H1 (cell line): ENCODE measurements at regions not wholly inside any gene's neighbourhood (a gene's known extent, or its start where the extent isn't known, plus 50 kb on each side); places are given as distances from the start of the nearest gene placed in this dataset.

ENCODE experiments used
- CTCF ChIA-PET: fragments of 300-600 bp; sonication (Branson Sonifier 250); formaldehyde crosslinking; loops from one replicate; lab custom pipeline; 2021; ENCODE audit not compliant: partially characterized antibody; lab: Charles Lee
- POLR2A ChIA-PET: fragments of 300-600 bp; sonication (Branson Sonifier 250); formaldehyde crosslinking; loops from one replicate; lab custom pipeline; 2021; ENCODE audit warnings: inconsistent platforms; ENCODE audit not compliant: partially characterized antibody; lab: Charles Lee
- DNase-seq, 2 experiments: peaks; one replicate each; pipeline versions ENCODE4 v3.0.0 to v3.0.0-alpha.2; 2010 to 2022; ENCODE audit warnings: low spot score in 2 of 2, low read depth in 1 of 2, mixed read lengths in 1 of 2
- FAIRE-seq: peaks from 2 replicates; lab custom pipeline; 2011; peaks lifted over from hg19 to GRCh38; lab: Jason Lieb, UNC
- H2AFZ ChIP-seq: 2 replicates; pipeline ENCODE4 v1.8.1; 2012; ENCODE audit warnings: low read length, inconsistent platforms
- H2AK5ac ChIP-seq: 2 replicates; pipeline ENCODE4 v1.6.1; 2013; ENCODE audit warnings: low read depth, low read length
- H2BK120ac ChIP-seq: replicated peaks from 2 replicates; pipeline ENCODE3; 2013; ENCODE audit warnings: low read depth, low read length, inconsistent platforms
- H2BK12ac ChIP-seq: 2 replicates; pipeline ENCODE4 v1.6.1; 2013; ENCODE audit warnings: low read depth, low read length
- H2BK15ac ChIP-seq: 2 replicates; pipeline ENCODE4 v1.6.1; 2013; ENCODE audit warnings: low read length
- H2BK20ac ChIP-seq: 2 replicates; pipeline ENCODE4 v1.6.1; 2013; ENCODE audit warnings: low read length
- H2BK5ac ChIP-seq: 2 replicates; pipeline ENCODE4 v1.6.1; 2013; ENCODE audit warnings: low read depth, low read length
- H3K14ac ChIP-seq: 2 replicates; pipeline ENCODE4 v1.6.1; 2013; ENCODE audit warnings: inconsistent platforms; ENCODE audit not compliant: insufficient read length
- H3K18ac ChIP-seq: 2 replicates; pipeline ENCODE4 v1.6.1; 2013; ENCODE audit warnings: low read length; ENCODE audit errors: extremely low read depth
- H3K23ac ChIP-seq: 2 replicates; pipeline ENCODE4 v1.6.1; 2013; ENCODE audit warnings: inconsistent platforms; ENCODE audit not compliant: insufficient read length
- H3K23me2 ChIP-seq: 2 replicates; pipeline ENCODE4 v1.6.1; 2013; ENCODE audit warnings: low read depth, low read length
- H3K27ac ChIP-seq: 2 replicates; pipeline ENCODE4 v1.6.1; 2011; ENCODE audit warnings: low read depth, low read length, inconsistent platforms
- H3K27me3 ChIP-seq, 4 experiments: replicated peaks in 1 of 4; 1 replicate in 1 of 4; 2 replicates in 3 of 4; pipeline versions ENCODE4 v1.6.1 to v1.8.1; 2011 to 2013; ENCODE audit warnings: low read length in 3 of 4, mild to moderate bottlenecking in 3 of 4, inconsistent platforms in 2 of 4, mixed read lengths in 2 of 4, moderate library complexity in 1 of 4; ENCODE audit not compliant: control insufficient read depth in 3 of 4, insufficient read depth in 3 of 4; ENCODE audit errors: extremely low read depth in 1 of 4
- H3K36me3 ChIP-seq, 4 experiments: 2 replicates each; pipeline versions ENCODE4 v1.6.1 to v1.8.1; 2011 to 2013; ENCODE audit warnings: mild to moderate bottlenecking in 4 of 4, low read length in 3 of 4, moderate library complexity in 2 of 4, control low read depth in 1 of 4, inconsistent platforms in 1 of 4; ENCODE audit not compliant: insufficient read depth in 4 of 4, control insufficient read depth in 2 of 4
- H3K4ac ChIP-seq: replicated peaks from 2 replicates; pipeline ENCODE3; 2013; ENCODE audit warnings: low read length, low read depth, mixed read lengths, inconsistent platforms; ENCODE audit not compliant: insufficient read length
- H3K4me1 ChIP-seq, 4 experiments: replicated peaks in 1 of 4; 1 replicate in 1 of 4; 2 replicates in 3 of 4; pipeline versions ENCODE4 v1.6.1 to v1.8.1; 2011 to 2013; ENCODE audit warnings: low read length in 3 of 4, inconsistent platforms in 2 of 4, mixed read lengths in 1 of 4; ENCODE audit not compliant: insufficient read depth in 4 of 4, control insufficient read depth in 3 of 4
- H3K4me2 ChIP-seq, 2 experiments: 2 replicates each; pipeline versions ENCODE4 v1.6.1 to v1.8.1; 2011 to 2013; ENCODE audit warnings: low read depth in 2 of 2, low read length in 2 of 2, control low read depth in 1 of 2, inconsistent platforms in 1 of 2, mild to moderate bottlenecking in 1 of 2; ENCODE audit not compliant: insufficient read depth in 1 of 2
- H3K4me3 ChIP-seq, 4 experiments: fragments of 200-600, 300-600 bp in 1 of 4; sonication (generic), shearing (Covaris generic), sonication (Bioruptor Twin) in 1 of 4; 2 replicates each; pipeline versions ENCODE4 v1.5.1 to v1.8.1; 2011 to 2016; ENCODE audit warnings: low read length in 4 of 4, low read depth in 3 of 4, control low read depth in 2 of 4, inconsistent platforms in 2 of 4, mild to moderate bottlenecking in 2 of 4, mixed read lengths in 1 of 4, moderate library complexity in 1 of 4; ENCODE audit not compliant: insufficient read depth in 2 of 4; ENCODE audit errors: extremely low read depth in 1 of 4
- H3K56ac ChIP-seq: replicated peaks from 2 replicates; pipeline ENCODE3; 2013; ENCODE audit warnings: low read depth, mild to moderate bottlenecking, mixed read lengths, low read length, inconsistent platforms; ENCODE audit not compliant: insufficient read length
- H3K79me1 ChIP-seq: 2 replicates; pipeline ENCODE4 v1.6.1; 2013; ENCODE audit warnings: low read depth, low read length, control low read depth
- H3K79me2 ChIP-seq, 2 experiments: 2 replicates each; pipeline versions ENCODE4 v1.6.1 to v1.8.1; 2012 to 2013; ENCODE audit warnings: low read length in 2 of 2, mild to moderate bottlenecking in 2 of 2, inconsistent platforms in 1 of 2; ENCODE audit not compliant: insufficient read depth in 2 of 2, control insufficient read depth in 1 of 2
- H3K9ac ChIP-seq, 4 experiments: replicated peaks in 1 of 4; 1 replicate in 1 of 4; 2 replicates in 3 of 4; pipeline versions ENCODE4 v1.6.1 to v1.8.1; 2011 to 2013; ENCODE audit warnings: low read depth in 3 of 4, low read length in 3 of 4, control low read depth in 2 of 4, mild to moderate bottlenecking in 2 of 4, moderate library complexity in 2 of 4, inconsistent platforms in 1 of 4; ENCODE audit errors: extremely low read depth in 1 of 4
- H3K9me3 ChIP-seq, 2 experiments: 2 replicates each; pipeline versions ENCODE4 v1.6.1 to v1.8.1; 2012 to 2013; ENCODE audit warnings: mild to moderate bottlenecking in 2 of 2, moderate library complexity in 2 of 2, control low read depth in 1 of 2, inconsistent platforms in 1 of 2, low read depth in 1 of 2, low read length in 1 of 2, mixed read lengths in 1 of 2; ENCODE audit not compliant: insufficient read depth in 2 of 2
- H4K20me1 ChIP-seq, 2 experiments: replicated peaks in 1 of 2; 2 replicates each; pipeline versions ENCODE3 to v1.8.1; 2011 to 2013; ENCODE audit warnings: inconsistent platforms in 2 of 2, low read length in 2 of 2, mild to moderate bottlenecking in 1 of 2; ENCODE audit not compliant: insufficient read depth in 2 of 2, control insufficient read depth in 1 of 2
- H4K5ac ChIP-seq: 2 replicates; pipeline ENCODE4 v1.6.1; 2013; ENCODE audit warnings: low read length, low read depth, mixed read lengths, inconsistent platforms; ENCODE audit not compliant: insufficient read length
- H4K8ac ChIP-seq: 2 replicates; pipeline ENCODE4 v1.8.0; 2013; ENCODE audit warnings: mild to moderate bottlenecking, moderate library complexity, low read length, inconsistent platforms; ENCODE audit not compliant: insufficient read depth; ENCODE audit errors: extremely low read depth
- H4K91ac ChIP-seq: replicated peaks from 2 replicates; pipeline ENCODE3; 2013; ENCODE audit warnings: low read length, mixed read lengths, inconsistent platforms; ENCODE audit not compliant: insufficient read length
- ASH2L ChIP-seq: fragments of 200-600, 300-600 bp; sonication (generic); IDR thresholded peaks from one replicate; pipeline ENCODE4 v1.7.1; 2017; ENCODE audit warnings: low read length
- CHD2 ChIP-seq: IDR thresholded peaks from 2 replicates; pipeline ENCODE4 v1.6.1; 2012; ENCODE audit warnings: low read length, improper control_type of control experiment
- KDM5A ChIP-seq: fragments of 200-600 bp; IDR thresholded peaks from 2 replicates; pipeline ENCODE4 v1.7.1; 2012; ENCODE audit warnings: mild to moderate bottlenecking, low read length, inconsistent platforms, mixed read lengths
- POLR2A ChIP-seq, 2 experiments: IDR thresholded peaks; 1 replicate in 1 of 2; 2 replicates in 1 of 2; pipeline ENCODE4 v1.6.1; 2011; ENCODE audit warnings: low read depth in 2 of 2, low read length in 2 of 2, mild to moderate bottlenecking in 2 of 2; ENCODE audit errors: control extremely low read depth in 1 of 2
- POU5F1 ChIP-seq: IDR thresholded peaks from 2 replicates; pipeline ENCODE4 v1.6.1; 2011; ENCODE audit warnings: low read depth, mild to moderate bottlenecking, low read length, moderate library complexity
- RAD21 ChIP-seq, 2 experiments: IDR thresholded peaks in 1 of 2; conservative IDR thresholded peaks in 1 of 2; 2 replicates each; pipeline ENCODE4 v1.6.1; 2011; ENCODE audit warnings: low read depth in 2 of 2, low read length in 2 of 2, improper control_type of control experiment in 1 of 2, inconsistent platforms in 1 of 2, mild to moderate bottlenecking in 1 of 2, moderate library complexity in 1 of 2
- SIRT6 ChIP-seq: IDR thresholded peaks from one replicate; pipeline ENCODE4 v1.7.1; 2012; ENCODE audit warnings: low read length, inconsistent platforms
- SIX5 ChIP-seq: IDR thresholded peaks from 2 replicates; pipeline ENCODE4 v1.6.1; 2011; ENCODE audit warnings: mild to moderate bottlenecking, low read depth, low read length
- SP2 ChIP-seq: IDR thresholded peaks from 2 replicates; pipeline ENCODE4 v1.6.1; 2012; ENCODE audit warnings: mild to moderate bottlenecking, low read length, inconsistent platforms
- TAF7 ChIP-seq: optimal IDR thresholded peaks from 2 replicates; pipeline ENCODE3; 2011; ENCODE audit warnings: low read depth, mild to moderate bottlenecking, inconsistent platforms, low read length, moderate library complexity, borderline replicate concordance
- WGBS, 2 experiments: shearing (Covaris generic) in 1 of 2; methylation state at CpG; one replicate each; pipeline versions ENCODE4 v1.1.6 to v1.1.7; 2013 to 2015; ENCODE audit warnings: low lambda C conversion rate in 2 of 2, mixed read lengths in 2 of 2, inconsistent platforms in 1 of 2, low coverage in 1 of 2, missing lambda C conversion rate in 1 of 2; ENCODE audit not compliant: insufficient replicate concordance in 2 of 2, insufficient coverage in 1 of 2, insufficient read length in 1 of 2; ENCODE audit errors: extremely low coverage in 1 of 2, missing lambda C conversion rate in 1 of 2; 5-methylcytosine and 5-hydroxymethylcytosine counted together
- TF ChIP-seq, protein P1 (sequence below), 3 experiments: IDR thresholded peaks; 1 replicate in 2 of 3; 2 replicates in 1 of 3; pipeline versions ENCODE4 v1.5.1 to v1.6.1; 2011; ENCODE audit warnings: low read length in 3 of 3, mild to moderate bottlenecking in 3 of 3, inconsistent platforms in 2 of 3, low read depth in 1 of 3, moderate library complexity in 1 of 3; ENCODE audit not compliant: insufficient read depth in 1 of 3; ENCODE audit errors: control extremely low read depth in 1 of 3

DNA sequence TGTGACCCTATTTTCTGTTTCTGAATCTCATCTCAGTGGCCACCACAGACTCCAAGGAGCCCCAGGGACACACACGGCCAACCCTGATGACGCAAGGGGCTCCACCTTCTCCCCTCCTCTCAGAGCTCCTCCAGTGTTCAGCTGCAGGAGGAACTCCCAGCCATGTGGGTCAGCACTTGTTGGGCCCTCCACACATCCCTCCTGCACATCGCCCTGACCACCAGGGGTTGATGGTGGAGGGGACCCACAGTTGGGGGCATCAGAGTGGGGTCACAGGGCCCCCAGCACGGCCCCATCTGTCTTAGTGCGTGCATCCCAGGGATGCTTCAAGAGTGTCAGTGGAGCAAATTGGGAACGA lies 499.6 kb downstream of the BRD1 start:
- Histone ChIP-seq H4K5ac (no peak overlapping the region), H2BK20ac (no peak overlapping the region), H3K27ac (no peak overlapping the region), H3K79me1 (no peaks in the 10 kb centered on the region), H3K79me2 (no peaks in the 10 kb centered on the region), H3K56ac (no peak overlapping the region), H3K4me3 (no peak overlapping the region), H4K91ac (no peak overlapping the region), H3K9me3 (no peaks in the 10 kb centered on the region; a peak in 1 of 4 replicates), H2BK15ac (no peak overlapping the region), H3K9ac (no peak overlapping the region), H3K4ac (no peak overlapping the region), H3K23ac (no peak overlapping the region), H2AK5ac (no peak overlapping the region), H3K36me3 (no peaks in the 10 kb centered on the region), H3K4me2 (no peak overlapping the region), H2AFZ (no peak overlapping the region), H2BK12ac (no peak overlapping the region), H4K8ac (no peak overlapping the region), H2BK5ac (no peak overlapping the region), H3K23me2 (peaks cover 5% of the 10 kb centered on the region; the same call in 1 of the 2 replicates), H3K27me3 (no peaks in the 10 kb centered on the region), H3K18ac (no peak overlapping the region), H2BK120ac (no peak overlapping the region), H3K14ac (no peak overlapping the region), H4K20me1 (peaks cover 0 to 6% of the 10 kb centered on the region in 2 experiments), H3K4me1 (no peaks in the 10 kb centered on the region; a peak in 1 of 7 replicates)
- CTCF ChIA-PET: no interaction called here
- no peak for FAIRE-seq
- WGBS, 2 experiments: 100% methylated on average over 6 of the region's 6 CpGs; no CpG with 5 or more reads in 1 of the 2 experiments
- POLR2A ChIA-PET: no interaction called here
- TF ChIP-seq TAF7 (no peak), POU5F1 (no peak), CHD2 (no peak), ASH2L (no peak), KDM5A (no peak), SIX5 (no peak), SP2 (no peak), SIRT6 (no peak), RAD21 (IDR thresholded peaks at IDR 0.05 in 1 of 2, conservative IDR thresholded peaks at IDR 0.05 in 1 of 2; ENCODE audit: low read depth in 2 of 2, low read length in 2 of 2) (no peak), POLR2A (IDR thresholded peaks at IDR 0.05; ENCODE audit: control extremely low read depth in 1 of 2, low read depth in 2 of 2, low read length in 2 of 2) (no peak)
- TF ChIP-seq, protein P1, sequence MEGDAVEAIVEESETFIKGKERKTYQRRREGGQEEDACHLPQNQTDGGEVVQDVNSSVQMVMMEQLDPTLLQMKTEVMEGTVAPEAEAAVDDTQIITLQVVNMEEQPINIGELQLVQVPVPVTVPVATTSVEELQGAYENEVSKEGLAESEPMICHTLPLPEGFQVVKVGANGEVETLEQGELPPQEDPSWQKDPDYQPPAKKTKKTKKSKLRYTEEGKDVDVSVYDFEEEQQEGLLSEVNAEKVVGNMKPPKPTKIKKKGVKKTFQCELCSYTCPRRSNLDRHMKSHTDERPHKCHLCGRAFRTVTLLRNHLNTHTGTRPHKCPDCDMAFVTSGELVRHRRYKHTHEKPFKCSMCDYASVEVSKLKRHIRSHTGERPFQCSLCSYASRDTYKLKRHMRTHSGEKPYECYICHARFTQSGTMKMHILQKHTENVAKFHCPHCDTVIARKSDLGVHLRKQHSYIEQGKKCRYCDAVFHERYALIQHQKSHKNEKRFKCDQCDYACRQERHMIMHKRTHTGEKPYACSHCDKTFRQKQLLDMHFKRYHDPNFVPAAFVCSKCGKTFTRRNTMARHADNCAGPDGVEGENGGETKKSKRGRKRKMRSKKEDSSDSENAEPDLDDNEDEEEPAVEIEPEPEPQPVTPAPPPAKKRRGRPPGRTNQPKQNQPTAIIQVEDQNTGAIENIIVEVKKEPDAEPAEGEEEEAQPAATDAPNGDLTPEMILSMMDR (IDR thresholded peaks at IDR 0.05; ENCODE audit: control extremely low read depth in 1 of 3, insufficient read depth in 1 of 3, low read depth in 1 of 3, low read length in 3 of 3): no peak
- DNase-seq: no peak
